SK-N-DZ (cell line): ENCODE measurements at regions not wholly inside any gene's neighbourhood (a gene's known extent, or its start where the extent isn't known, plus 50 kb on each side); places are given as distances from the start of the nearest gene placed in this dataset.
"Not testable (repeated sequence)": the region's sequence is repeated elsewhere in the genome, so short reads cannot be mapped to it uniquely, and the experiment has no call there.

Source experiments
- DNase-seq: peaks from one replicate; pipeline ENCODE4 v3.0.0-alpha.2; 2015; ENCODE audit warnings: low spot score

DNA sequence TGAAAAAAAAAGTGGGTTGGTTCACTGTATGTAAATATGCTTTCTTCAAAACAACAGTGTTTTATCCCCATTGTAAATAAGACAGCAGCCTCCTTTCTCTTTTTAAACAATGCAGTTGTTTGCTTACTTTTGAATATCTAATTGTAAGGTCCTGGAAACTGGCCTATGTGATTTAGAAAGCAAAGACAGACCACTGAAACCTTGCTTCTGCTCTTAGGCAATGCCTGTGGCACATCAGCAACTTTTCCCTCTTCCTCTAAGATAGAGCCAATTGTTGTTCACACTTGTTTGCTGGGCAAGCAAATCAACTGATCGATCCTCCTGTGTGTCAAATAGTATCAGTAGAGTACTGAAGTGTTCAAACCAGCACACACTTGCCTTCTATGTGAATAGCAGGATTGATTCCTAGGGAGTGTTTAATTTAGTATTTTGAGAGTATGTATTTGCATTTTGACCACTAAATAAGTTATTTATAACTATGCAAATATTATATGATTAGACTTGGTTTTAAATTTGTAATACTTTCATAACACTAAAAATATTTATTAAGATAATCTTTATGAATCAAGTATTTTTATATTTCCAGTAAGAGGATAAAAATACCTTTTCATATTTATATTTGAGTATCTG lies 55.4 kb upstream of the GRPR start:
- no peak for DNase-seq

DNA sequence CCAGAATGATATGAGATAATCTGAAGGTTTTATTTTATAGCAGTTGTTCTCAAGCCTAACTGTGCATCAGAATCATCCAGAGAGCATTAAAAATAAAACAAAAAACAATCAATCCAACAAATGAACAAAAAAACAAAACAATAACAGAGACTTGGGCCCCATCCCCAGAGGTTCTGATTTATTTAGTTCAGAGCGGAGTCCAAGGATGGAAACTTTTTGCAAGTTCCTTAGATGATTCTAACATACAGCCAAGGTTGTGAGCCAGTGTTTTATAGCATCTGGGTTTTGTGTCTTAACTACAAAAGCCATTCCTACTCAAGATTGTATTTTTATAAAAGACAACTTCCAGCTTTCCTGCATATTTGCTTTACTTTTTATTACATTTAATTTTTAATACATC lies 59.4 kb upstream of the GRPR start:
- DNase-seq, result no peak

- DNase-seq, result no peak
Measured at GRCh38 chrX:16063141-16063540, 60.2 kb upstream of the GRPR start.

GRCh38 chrX:16061296-16061695 lies 62.1 kb upstream of the GRPR start:
- DNase-seq, result no peak

GRCh38 chrX:16060252-16060651 lies 63.1 kb upstream of the GRPR start:
- peak; percentile 85 for DNase-seq

DNA sequence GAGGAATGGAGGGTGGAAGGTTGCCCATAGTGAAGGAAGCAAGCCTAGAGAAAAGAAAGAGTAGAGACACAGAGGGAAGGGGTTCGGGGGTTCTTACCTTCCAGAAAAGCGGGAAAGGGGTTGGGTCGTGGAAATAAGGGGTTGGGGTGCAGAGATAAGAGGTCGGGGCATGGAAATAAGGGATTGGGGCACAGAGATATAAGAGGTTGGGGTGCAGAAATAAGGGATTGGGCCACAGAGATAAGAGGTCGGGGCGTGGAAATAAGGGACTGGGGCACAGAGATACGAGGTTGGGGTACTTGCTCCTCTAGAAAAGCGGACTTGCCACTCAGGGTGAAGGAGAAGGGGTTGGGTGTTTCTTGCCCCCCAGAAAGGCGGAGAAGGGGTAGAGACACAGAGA lies 74.2 kb upstream of the GRPR start:
- DNase-seq, result not testable (repeated sequence)

DNA sequence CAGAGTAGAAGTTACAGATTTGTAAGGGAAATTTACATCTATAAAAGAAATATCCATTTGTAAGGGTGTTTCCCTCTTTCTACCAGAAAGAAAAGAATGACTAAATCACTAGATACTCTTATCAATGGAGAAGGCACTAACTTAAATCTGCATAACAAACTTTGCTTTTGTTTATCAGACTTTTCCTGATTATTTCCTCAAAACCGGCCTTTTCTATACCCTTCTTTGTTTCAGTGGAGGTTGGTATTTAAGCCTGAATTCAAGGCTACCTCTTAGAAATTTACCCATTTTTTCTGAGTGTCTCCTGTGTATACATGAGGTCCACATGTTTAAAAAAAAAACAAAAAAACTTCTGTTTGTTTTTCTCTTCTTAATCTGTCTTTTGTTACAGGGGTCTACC lies 80.4 kb upstream of the GRPR start:
- DNase-seq, result no peak

DNA sequence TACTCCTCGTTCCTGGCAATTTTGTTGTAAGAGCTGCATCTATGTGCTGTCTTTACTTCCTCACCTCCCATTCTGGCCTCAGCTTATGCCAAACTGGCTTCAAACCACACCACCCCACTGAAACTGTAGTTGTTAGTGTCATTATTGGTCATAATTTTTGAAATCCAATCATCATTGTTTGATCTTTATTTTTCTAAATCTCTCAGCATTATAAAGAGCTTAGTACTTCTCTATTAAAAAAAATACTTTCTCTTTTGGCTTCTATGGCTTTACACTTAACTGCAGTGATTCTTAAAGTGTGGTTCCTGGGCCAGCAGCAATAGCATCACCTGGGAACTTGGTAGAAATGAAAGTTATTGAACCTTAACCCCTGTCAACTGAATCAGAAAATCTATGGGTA lies 83.5 kb upstream of the GRPR start:
- DNase-seq, result no peak

DNA sequence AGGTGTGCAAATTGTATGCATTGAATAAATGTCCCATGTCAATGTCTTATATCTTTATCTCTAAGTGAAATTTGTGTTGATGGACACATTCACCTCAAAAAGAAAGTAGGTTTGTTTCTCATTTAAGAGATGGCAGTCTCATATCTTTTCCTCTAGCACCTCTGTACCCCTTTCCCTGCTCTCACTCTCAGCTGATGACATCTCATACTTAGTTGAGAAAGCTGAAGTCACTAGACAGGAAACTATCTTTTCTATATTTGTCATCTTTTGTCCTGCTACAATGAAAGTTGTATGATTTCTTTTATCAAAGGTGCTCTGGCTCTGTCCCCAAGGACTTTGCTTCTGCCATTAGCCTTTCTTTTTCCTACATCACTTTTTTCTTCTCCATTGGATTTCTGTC lies 84.0 kb upstream of the GRPR start:
- DNase-seq, result no peak

GRCh38 chrX:16033331-16033730 lies 90.0 kb upstream of the GRPR start:
- no peak for DNase-seq

DNA sequence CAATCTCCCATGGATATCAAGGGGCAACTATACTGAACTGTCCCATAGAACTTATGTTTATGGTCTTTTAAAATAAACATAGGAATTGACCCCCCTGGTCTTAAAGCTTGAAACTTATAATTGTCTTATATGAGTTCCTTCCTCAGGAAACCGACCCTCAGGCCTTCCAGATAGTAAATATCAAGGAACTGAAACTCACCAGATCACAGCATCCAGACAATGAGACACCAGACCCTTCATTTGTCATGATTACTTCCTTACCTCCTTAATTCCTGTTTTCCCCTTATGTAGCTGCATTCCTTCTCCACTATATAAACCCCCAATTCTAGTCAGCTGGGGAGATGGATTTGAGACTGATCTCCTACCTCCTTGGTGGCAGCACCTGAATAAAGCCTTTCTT lies 94.8 kb upstream of the GRPR start:
- no peak for DNase-seq

DNA sequence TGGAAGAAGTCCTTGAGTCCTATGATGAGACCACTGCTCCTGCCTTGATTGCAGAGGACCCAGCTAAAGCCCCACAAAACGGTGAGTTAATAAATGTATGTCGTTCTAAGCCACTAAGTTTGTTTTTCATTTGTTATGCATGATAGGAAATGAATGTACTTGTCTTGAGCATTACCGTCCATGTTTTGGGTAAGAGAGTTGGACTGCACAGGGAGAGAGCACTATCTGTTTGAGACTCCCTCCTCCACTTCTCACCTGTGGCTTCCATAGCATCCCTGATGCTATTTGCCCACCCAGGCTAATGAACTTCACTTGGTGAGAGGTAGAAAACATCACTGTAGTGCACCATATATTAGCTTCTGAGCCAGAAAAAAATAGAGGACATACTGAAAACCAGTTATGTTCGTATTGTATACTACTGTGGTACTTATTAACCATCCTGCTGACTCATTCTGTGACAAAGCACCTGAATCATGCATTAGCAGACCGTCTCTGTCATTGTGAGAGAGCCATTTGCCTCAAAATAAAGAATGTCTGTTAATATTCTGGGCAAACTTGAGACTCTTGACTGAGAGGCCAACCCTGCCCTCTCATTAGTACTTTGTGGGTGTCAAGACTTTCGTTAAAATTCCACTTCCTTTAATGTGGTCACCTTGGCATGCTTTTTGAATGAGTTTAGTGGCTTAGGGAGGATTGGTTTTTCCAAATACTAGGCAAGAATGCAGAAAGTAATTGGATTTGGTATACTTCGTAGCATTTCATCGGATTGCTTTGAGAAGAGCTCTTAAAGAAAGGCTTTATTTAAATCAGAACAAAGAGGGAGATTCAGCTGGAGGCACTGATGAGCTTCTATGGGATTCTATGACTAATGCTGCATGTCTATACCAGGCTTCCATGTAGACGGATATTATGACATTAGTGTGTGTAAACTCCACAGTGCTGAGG lies 99.3 kb upstream of the GRPR start:
- DNase-seq, result no peak

DNA sequence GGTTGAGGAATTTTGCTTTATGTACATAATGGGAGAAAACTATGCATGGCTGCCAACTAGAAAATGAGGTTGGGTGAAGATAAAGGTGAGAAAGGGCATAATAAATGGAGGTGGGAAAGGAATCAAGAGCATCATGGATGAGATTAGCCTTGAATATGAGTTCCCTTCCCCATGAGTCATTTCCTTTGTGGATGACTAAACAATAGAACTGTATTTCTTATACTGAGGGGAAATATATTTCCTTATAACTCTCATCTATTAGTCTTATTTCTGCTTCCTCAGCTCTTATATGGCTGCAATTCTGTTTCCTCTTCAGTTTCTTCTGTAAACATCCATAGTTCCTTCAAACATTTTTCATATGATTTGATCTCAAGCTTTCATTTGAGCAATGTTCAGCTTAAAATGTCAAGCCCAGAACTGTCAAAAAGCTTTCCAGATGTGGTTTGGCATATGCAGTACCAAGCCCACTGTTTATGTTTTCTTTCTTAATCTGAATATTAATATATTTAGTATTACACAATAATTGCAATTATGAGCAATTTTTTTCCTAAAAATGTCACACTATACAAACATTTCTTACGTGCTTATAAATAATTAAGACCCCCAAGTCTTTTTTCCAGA lies 100.7 kb upstream of the GRPR start:
- DNase-seq, result no peak

DNA sequence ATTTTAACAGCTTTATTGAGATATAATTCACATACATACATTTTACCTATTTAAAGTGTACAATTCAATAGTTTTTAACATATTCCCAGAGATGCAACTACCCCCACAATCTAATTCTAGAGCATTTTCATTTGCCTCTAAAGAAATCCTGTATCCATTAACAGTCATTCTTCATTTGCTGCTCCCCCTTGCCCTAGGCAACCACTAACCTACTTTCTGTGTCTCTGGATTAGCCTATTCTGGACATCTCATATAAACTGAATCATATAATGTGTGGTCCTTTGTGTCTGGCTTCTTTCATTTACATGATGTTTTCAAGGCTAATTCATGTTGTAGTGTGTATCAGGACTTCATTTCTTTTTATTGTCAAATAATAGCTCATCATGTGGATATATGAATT lies 105.1 kb upstream of the GRPR start:
- no peak for DNase-seq

- DNase-seq, result no peak
Measured at GRCh38 chrX:16014171-16014570, 109.2 kb upstream of the GRPR start.

- DNase-seq, result no peak
Measured at GRCh38 chrX:16012250-16012649, 111.1 kb upstream of the GRPR start.

DNA sequence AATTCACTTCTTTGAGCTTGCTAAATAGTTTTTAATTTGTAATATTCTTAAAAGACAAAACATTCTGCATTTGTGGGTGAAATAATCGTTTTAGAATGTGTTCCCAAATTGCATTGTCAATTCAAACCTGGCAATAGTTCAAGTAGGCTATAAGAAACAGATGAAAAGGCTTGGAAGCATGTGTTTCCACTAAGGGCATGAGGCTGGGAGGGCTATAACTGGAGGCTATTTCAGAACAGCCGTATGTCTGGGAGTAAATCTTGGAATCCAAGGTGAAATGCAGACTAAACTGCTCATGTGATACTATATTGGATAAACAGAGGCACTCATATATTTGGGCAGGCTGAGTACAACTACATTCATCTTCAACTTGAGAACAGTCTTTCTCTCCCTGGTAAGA lies 117.4 kb upstream of the GRPR start:
- no peak for DNase-seq

DNA sequence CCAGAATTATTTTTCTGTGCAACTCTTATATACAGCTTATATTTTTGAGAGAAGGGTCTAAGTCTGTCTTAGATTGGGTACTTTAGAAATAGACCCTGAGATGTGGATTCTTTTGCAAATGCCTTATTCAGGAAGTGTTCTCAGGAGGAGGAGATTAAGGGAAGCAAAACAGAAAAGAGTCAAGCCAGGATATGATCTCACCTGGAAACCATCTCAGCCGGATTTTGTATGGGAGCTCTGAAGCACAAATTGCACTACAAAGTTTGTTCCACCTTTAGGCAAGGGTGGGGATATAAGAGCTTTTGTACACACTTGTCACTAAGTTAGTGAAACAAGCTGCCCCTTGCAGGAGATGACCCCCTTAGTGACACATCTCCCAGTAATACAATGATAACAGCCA lies 121.2 kb upstream of the GRPR start:
- DNase-seq, result no peak

DNA sequence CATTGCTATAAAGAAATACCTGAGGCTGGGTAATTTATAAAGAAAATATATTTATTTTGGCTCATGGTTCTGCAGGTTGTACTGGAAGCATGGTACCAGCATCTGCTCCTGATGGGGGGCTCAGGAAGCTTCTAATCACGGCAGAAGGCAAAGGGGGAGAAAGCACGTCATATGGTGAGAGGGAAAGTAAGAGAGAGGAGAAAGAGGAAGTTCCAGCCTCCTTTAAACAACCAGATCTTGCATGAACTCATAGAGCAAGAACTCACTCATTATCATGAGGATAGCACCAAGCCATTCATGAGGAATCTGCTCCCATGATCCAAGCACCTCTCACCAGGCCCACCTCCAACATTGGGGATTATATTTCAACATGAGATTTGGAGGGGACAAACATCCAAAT lies 125.0 kb upstream of the GRPR start:
- DNase-seq, result no peak

- DNase-seq, result no peak
Measured at GRCh38 chrX:15989716-15990115, 133.6 kb upstream of the GRPR start.

DNA sequence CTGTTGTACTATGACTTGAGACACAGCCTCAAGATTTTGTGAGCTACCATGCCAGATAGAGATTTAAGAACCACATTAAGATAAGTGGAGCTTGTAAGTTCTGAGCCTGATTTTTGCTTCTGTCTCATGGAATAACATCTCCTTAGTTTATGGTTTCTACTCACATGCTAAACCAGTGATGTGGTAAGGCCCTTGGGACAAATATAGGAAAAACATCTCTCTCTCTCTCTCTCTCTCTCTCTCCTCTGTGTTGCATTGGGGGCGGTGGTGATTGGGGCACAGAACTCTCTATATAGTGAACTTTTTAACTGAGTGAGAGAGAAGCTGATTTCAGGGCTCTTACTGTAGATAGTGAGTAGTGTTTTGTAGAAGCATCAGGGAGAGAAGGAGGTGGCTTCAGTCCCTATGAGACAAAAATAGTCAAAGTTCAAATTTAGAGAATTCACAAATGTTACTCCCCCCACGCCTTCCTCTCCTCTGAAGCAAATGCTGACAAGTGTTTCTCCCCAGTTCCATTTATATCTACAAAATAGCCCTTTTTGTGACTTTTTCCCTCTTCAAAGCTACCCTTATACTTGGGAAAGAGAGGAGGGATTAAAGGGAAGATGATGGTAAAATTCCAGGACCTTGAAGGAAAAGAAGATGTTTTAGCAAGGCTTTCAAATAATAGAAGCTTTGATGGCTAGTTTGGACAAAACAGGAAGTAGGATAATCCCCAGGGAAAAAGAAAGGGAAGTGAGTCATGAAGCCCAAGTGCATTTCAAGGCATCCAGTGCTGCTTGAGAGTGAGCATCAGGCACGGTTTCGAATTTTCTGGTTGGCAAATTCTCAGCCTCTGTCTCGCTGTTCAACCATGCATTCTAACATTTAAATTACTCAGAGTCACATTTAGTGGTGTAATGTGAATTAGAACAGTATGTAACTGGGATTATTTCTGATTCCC lies 134.3 kb upstream of the AP1S2 start:
- no peak for DNase-seq

DNA sequence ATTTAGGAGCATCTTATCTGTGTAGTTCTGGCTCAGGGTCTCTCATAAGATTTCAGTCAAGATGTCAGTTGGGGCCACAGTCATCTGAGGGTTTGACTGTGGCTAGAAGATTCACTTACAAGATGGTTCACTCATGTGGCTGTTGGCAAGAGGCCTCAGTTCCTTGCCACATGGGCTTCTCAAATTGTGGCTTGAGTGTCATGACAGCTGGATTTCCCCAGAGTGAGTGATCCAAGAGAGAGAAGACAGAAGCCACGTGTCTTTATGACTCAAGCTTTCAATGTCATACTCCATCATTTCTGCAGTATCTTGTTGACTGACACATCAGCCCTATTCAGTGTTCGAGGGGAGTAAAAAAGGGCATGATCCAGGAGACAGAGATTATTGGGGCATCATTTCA lies 131.3 kb upstream of the AP1S2 start:
- DNase-seq, result no peak
